Hematopoietic multipotent progenitor cell (in vitro differentiated cells): ENCODE measurements at regions not wholly inside any gene's neighbourhood (a gene's known extent, or its start where the extent isn't known, plus 50 kb on each side); places are given as distances from the start of the nearest gene placed in this dataset.

ENCODE experiments used
- DNase-seq, 3 donors: peaks; one replicate each; pipeline ENCODE4 v3.0.0-alpha.2; 2011 to 2015; ENCODE audit warnings: low read depth in 2 of 3, low spot score in 2 of 3

DNA sequence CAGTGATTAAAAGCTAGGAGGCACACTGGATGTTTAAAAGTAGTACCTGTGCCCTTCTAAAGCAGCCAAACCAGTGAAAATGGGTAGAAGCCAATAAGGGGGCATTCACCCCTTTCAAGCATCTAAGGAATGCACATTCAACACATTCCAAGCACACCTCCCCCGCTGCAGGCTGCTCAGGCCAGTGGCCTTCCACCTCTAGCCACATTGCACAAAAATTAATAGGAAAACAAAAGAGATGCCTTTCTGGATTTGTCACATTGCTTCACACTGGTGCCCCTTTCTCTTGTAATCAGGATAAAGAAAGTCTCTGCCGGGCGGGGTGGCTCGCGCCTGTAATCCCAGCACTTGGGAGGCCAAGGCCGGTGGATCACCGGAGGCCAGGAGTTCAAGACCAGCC lies 834.0 kb downstream of the USP25 start:
- DNase-seq: no peak

DNA sequence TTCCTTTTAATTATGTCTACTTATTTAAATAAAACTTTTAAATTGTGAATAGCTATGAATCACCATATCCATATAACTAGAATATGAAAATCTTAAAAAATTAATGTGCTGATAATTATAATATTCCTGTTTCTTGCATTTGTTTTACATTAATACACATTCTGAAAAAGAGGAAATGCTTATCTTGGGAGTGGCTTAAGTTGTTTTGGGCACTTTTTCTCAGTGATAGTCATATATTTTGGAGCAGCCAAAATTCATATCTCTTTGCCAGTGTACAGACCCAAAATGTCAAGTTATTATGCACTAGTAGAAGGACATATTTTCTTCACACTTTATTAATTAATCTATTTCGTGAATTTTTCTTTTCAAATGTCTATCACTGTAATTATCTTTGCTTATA lies 838.5 kb downstream of the USP25 start:
- no peak for DNase-seq

DNA sequence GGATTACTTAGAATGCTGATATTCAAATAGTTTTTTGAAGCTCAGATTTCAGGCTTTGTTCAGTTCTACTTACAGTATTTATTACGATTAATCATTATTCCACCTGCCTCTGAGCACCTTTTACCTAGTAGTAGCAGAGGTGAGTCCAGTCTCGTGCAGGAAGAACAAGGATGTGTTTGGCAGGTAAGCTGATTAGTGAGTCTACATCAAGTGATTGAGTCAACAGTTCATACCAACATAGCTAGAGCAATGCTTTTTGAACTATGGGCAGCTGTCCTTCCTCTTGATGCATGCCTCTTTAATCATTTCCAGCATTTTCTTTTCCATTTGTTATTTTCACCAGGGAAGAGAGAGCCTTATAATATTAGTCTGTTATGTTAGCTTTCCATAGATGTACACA lies 838.9 kb downstream of the USP25 start:
- DNase-seq: no peak

DNA sequence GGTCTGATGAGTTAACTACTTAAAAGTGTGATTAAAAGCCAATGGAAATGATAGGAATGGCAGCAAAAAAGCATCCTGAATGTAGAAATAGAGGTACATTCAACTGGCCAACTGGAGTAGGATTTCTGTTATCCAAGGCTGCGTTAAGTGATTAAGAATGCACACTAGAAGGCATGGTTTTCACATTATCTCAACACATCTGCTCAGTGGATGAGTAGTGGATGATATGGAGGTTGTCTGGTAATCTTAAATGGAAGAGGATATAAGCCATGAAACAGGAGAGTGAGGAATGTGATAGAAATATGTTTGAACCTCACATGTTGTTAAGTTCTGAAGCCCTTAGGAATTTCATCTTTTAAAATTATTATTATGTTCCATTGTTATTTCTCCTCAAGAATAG lies 839.9 kb downstream of the USP25 start:
- DNase-seq: no peak

DNA sequence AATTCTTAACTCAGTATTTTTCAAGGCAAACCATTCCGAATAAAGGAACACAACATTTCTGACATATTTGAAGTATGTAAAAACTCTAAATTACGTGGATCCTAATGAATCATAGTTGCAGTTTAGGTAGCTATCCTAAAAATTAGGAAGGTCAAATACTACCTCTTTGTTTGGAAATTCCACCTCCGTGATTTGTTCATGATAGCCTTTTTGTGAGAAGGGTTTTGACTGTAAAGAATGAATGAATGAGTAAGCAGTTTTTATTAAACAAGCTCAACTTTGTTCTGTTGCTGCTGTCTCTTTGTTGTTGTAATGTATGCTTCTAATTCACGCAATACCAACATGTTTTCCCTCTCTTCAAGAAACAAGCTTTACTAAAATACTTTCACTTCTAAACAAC lies 840.4 kb downstream of the USP25 start:
- DNase-seq: no peak

DNA sequence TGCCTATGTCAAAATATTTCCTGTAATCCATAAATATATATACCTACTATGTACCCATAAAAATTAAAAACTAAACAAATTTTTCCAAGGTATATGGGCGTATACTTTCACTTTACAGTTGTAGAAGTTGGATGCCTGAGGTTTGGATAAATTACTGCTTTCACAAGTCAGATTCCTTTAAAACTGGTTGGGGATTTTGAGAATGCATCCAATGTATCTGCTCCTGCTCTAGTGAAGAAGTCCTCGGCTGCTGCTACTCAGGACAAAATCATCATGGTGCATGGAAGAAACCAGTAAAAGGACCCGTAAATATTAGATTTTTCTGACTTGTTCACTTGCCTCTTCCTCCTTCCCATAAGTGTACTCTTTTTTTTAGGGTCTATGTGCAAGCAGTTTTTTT lies 841.1 kb downstream of the USP25 start:
- DNase-seq: no peak

DNA sequence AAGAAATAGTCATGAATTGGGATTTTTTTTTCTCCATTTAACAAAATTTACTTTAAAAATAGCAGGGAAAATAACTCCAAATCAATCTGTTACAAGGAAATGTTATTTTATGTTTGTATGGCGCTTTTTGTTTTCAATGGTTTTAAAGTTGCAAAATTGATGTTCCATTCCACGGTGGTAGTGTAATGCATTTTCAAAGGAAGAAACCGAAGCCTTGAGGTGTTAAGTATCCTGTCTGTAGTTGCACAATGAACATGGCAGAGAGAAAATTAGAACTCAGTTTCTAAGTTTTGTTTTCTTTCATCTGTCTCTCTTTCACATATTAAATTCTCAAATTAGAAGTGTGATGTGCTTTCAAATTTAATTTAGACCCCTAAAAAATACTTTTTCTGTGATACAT lies 841.8 kb downstream of the USP25 start:
- no peak for DNase-seq

DNA sequence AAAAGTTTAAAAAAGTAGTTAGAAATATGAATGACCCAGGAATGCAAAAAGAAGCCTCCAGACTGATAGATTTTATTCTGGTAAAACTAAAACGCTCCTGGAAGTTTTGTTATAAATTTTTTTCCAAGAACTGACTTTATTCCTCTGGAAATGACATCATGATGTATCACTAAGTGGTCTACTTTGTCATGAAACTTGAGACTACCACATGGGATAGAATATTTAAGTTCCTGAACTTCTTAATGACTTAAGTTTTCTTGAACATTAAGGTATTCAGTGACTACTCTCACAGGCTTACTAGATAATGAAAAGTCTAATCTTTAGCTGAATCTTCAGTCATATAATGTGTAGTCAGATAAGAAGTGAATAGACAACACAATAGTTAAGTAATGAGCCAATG lies 842.2 kb downstream of the USP25 start:
- no peak for DNase-seq

DNA sequence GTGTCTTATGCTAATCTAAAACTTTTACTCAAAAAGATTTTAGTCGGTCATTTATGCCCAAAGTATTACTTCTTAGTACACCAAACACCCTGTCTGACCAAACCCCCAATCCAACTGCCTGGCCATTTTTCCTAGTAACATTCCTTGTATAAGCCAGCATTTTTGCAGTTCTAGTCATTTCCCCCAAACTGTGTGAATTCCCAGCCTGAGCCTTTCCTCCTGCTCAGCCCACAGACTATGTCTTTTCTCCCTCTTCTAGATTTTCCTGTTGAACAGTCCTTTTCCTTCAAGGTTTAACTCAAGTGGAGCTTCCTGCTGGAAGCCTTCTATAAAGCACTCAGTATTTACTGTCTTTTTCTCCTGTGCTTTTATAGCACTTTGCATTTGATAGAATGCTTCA lies 843.8 kb downstream of the USP25 start:
- no peak for DNase-seq

DNA sequence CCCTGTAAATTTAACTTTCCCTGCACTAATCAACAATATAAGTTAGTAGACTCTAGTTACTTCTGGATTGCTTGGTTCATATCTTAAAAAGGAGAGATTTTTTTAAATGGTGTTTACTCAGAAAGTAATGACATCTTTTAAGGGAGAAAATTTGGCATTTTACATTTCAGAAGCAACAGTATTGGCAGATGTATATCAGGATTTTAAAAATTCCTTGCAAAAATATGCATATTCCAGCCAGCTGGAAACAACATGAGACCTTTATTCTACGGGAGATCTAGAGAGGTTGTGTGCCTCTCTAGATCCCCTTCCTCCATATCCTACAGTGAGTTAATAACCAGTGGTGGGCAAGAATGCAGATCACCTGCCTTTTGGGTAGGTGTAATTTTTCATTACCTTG lies 848.2 kb downstream of the USP25 start:
- DNase-seq: no peak

DNA sequence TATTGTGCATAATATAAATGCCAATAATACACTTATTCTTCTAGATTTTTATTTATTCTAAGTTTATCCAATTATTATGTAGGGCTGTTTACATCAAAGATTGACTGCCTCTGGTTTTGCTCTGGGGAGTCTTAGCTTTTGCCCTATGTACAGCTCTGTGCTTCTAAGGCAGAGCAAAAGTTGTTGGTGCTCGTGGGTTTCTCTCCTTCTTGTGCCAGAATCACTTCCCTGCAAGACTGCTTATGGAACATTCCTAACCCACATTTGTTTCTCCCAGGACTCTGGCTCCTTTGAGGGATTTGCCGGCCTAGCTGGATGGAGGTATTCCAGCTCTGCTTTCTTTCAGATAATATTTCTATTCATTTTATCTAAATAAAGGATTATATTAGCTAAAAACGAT lies 849.1 kb downstream of the USP25 start:
- no peak for DNase-seq

DNA sequence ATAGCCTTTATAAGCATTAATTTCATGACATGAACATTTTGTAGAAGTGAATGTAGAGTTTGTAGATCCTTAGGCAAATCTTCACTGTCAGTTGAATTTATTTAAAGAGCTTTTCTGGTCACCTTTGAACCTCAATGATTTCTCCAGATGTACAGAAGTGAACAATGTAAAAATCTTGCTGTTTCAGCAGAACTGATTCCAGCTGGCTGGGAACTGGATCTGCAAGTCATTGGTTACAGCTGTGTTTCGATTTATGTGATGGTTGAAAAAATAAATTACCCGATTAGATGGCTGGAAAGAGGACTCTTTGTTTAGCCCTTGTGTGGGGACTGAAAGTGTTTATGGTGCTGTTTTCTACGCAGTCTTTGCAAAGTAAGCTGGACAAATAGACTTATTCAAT lies 849.8 kb downstream of the USP25 start:
- no peak for DNase-seq

DNA sequence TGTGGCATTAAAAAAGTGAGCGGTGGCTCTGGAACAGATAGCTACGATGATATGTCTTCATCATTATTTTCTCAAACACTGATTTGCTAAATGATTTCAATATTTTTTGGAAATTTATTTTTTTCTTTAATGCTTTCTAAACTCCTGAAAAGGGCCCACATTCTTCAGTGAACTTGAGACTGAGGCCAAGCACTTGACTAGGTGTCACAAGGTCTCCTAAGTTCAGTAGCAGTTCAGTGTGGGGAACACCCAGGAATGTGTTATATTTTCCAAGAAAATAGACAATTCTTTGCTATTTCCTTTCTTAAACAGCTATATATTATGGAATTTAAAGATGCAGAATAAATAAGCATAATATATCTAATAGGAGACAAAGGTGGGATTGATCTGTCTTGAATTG lies 850.9 kb downstream of the USP25 start:
- DNase-seq: no peak

DNA sequence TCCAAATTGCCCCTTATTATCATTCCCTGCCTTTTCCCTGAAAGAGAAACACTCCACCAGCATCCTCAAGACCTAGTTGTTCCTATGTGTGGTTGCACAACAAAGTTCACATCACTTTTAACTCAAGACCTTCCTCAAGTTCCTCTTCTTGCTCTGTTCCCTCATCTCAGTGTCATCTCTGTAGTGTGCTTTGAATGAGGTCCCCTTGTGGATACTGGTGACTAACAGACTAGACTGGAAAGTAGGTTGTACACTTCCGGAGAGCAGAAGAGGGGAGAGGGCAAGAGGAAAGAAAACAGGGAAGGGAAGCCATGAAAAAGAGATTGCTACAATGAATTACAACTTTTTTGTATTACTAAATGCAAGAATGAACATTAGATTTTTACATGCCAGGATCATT lies 853.8 kb downstream of the USP25 start:
- peak in 1 of 3 donors; percentile 2 for DNase-seq

DNA sequence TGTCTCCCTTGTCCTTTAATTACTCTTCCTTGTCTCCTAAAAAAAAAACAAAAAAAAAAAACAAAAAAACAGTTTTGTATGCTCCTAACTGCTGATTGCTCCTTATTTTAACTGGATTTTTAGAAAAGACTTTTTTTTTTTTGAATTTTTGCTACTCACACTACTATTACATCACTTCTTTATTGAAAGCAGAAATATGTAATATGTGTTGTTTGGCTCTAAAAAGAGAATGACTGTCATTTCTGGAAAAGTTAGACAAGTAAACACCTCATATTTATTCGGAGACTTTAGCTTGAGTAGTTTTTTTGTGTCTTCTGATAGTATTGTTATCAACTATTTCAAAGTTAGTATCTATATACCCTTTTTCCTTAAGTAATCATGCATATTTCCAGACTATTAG lies 855.0 kb downstream of the USP25 start:
- DNase-seq: no peak

DNA sequence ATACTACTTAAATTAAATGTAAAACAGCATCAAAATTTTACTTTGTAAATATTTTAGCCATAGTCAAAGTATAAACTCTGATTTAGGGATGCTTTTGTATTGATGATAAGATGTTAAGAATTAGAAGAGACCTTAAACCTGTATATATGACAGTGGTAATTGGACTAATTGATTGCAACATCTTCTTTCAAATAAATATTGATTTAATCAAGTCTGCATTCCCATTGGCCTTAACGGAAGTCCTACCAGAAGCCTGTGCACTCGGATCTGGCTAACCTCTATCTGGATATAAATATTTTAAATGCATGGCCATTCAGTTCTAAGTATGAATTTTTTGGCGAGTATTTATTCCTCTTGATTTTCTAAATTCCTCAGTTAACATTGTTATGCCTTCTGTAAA lies 856.1 kb downstream of the USP25 start:
- no peak for DNase-seq

DNA sequence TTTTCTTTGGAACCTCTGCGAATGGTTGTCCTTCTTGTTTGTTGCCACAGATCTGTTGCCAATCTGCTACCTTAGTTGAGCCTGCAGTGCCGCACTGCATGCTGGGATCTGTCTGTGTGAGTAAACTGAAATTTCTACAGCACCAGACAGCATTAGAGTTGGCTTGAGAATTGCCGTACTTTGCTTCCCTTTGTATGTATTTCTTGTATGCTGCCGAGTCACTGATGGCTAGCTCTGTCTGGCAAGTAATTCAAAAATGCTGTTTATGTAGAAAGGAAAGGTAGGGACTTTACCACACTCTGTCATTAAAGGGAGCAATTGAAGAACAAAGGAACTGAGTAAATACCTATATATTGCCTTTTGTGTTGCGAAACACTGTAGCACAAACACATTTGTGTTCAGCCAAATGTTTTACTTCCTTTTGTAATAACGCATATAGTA lies 857.4 kb downstream of the USP25 start:
- DNase-seq: peak in 1 of 3 donors; percentile 1

DNA sequence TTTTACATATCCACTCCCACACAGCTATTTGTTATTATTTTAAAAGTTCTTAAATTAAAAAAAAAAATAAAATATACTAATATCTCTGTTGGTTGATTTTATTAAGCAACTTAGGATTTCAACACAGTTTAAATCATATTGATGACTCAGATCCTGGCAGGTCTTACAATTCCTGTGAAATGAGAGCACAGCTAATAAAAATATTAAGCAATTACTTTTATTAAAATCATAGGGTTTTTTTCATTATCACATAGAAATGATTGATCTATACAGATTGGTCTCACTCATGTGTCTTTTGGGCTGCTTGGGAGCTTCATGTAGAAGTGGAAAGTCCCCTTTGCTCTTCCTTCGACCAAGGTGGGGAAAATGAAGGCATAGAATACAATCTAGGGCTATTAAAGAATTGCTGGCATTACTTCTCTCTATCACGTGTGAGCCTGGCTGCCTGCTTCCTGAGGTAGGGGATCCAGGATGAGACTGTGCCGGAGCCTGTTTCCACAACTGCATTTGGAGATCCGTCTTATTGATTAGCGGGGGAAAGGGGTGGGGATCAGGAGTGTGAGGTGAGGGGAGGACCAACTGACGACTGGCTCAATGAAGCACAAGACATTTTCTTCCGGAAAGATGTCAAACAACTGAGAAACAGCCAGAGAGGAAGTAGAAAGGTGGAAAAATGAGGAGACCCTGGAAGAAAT lies 858.0 kb downstream of the USP25 start:
- no peak for DNase-seq

DNA sequence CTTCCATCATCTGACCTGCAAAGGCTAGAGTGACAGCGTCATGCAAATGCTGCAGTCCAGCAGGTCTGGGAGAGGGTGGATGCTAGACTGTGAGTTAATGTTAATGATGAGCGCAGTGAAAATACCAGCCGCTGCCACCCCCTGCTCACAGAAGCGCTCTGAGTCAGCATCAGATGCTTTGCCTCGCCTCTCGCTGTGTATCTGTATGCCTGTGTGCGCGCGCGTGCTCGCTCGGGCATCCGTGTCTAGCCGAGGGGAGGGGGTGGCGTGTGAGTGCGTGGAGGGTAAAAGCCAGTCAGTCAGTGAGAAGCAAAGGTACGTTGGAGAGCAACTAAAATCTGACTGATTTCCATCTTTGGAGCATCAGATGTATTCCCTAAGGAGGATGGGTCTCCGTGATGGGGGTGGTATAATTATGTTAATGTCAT lies 858.7 kb downstream of the USP25 start:
- no peak for DNase-seq

DNA sequence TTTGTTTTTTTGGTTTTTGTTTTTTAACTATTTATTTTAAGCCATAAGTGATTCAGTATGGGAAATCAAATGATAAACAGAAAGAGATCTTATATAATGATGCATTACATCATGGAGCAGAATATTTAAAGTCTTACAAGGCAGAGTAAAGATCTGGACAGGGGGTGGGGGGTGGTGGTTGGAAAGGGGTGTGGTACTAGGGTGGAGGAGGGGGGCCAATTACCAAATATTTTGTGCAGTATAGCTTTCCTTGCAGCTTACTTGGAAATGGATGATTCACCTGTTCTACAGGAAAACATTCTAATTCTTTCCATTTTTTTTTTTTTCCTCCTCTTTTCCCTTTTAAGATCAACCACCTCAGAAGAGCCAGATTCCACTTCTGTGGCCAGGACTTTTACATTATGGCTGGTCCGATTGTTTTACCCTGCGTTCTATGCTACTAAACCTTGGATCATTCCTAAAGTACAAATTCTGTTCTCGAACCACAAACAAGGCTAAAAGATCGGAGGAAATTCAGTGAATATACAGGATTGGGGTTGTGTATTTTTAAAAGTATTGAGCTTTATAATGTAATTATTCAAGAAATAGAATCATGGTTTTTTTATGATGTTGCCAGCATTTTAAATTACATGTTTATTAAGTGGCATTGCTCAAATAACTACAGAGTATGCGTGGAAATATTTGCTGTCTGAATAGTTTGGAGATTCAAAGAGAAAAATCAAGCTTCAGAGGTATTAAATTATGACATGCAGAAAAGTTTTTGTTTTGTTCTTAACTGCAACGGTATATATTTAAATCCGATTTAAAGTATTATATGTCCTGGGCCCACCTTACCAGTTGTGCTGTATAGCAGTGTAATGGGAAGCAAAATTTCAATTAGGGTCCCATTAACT lies 859.5 kb downstream of the USP25 start:
- no peak for DNase-seq

DNA sequence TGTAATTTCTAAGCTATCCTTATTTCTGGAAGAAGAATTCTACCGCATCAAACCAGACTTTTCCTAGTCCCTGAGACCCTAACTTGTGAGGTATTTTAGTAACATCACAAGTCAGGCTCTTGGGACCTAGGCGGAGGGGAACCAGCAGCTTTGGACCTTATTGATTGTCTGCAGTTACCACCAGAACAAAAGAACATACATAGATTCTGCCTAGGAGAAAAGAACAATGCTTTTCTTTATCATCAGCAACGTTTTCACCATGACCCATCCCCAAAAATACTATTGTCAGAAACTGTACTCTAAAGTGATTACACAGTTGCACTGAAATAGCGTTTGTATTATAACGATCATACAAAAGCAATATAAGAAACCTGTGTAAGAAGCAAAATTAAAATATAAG lies 860.4 kb downstream of the USP25 start:
- no peak for DNase-seq

DNA sequence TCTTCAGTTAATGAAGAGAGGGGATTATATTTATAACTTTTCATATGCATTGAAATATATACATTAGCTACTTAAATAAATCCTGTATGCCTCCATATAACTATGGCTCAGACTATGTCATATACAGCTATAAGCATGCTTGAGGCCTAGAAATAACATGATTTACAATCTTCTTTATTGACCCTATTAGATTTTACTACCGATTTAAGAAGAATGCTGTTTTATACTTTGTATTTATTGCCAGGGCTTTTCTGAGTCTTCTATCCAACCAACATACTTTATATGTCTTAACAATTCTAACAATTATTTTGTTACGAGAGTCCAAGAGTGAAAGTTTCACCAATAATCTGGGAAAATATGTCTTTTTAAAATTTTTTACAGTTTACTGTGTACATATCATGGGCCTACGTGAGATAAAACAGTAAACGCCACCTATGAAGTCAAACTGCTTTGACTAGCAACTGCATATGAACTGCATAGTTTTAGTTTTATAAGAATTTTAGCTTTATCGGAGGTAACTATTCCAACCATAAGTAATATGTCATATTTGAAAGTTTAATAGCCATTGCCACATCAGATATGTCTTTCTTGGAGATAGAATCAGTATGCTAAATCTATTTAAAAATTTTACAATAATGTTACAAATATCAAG lies 861.0 kb downstream of the USP25 start:
- no peak for DNase-seq
